HG03135 (cell line): ENCODE measurements at regions not wholly inside any gene's neighbourhood (a gene's known extent, or its start where the extent isn't known, plus 50 kb on each side); places are given as distances from the start of the nearest gene placed in this dataset.
"Not testable (repeated sequence)": the region's sequence is repeated elsewhere in the genome, so short reads cannot be mapped to it uniquely, and the experiment has no call there.

Experiments used
- ATAC-seq: cut with Tn5 transposase; IDR thresholded peaks from one replicate; pipeline ENCODE4 v1.9.1; 2021; ENCODE audit warnings: mild to moderate bottlenecking, moderate library complexity; ENCODE audit not compliant: unreplicated experiment

DNA sequence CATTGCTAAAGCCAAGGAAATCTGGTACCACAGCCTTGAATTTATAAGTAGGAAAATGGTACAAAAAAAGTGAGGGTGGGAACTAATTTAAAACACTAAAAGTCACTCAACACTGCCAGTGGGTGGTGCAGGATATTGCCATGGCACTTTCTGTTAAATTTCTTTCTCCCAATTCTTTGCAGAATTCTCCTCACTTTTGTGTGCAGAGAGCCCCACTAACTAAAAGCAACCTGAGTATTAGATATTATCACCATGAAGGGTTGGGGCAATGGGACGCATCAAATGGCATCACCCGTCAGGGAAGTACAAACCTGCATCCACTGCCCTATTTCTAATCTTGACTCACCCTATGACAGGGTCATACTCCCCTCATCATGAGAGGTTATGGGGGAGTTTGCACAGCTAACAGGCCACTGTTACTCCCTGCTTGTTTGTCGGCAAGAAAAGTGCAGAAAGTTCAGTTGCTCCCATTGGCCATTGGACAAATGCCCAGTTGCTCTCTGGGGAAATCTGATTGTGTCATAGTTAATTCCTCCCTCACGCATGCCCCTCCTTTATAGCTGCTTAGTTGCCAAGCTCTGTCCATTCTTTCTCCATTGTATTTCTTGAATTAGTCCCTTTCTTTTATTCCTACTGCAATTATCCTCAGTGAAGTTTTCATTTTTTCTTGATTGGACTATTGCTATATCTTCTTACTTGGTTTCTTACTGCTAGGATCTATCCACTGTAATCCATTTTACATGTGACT, 93.8 kb upstream of the BLID start:
- no peak for ATAC-seq

DNA sequence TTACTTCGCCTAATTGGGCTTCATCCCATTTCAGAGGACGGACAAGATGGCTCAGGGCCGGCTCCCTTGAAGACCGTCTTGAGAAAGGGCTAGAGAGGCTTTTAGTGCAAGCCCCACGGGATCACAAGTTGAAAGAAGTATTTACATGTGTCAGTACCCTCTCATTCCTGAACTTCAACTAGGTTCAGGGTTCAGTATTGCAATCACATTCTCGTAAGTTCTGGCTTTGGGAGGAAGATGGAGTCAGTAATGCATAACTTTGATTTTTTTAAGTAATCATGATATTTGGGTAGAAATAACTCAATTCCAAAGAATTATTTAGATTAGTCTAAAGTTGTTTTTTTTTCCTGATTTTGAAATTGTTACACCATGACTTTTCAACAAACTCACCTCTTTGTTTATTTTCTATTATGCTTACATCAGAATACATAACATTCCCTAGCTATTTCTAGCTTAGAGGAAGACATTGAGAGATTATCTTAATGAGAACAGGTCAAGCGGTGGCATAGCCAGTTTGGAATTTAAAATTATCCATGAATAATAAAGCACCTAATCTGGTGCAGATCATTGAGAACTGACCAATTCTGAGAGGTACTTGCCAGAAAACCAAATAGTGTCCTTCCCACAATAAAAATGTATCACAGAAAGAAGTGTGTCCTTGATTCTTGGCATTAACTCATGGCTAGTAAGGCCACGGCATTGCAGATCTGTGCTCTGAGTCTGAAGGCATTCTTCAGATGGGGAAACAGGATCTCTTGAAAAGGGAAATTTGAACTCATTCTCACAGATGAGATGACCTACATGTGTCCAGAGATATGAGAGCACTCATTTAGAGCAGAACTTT, 92.1 kb upstream of the BLID start:
- no peak for ATAC-seq

DNA sequence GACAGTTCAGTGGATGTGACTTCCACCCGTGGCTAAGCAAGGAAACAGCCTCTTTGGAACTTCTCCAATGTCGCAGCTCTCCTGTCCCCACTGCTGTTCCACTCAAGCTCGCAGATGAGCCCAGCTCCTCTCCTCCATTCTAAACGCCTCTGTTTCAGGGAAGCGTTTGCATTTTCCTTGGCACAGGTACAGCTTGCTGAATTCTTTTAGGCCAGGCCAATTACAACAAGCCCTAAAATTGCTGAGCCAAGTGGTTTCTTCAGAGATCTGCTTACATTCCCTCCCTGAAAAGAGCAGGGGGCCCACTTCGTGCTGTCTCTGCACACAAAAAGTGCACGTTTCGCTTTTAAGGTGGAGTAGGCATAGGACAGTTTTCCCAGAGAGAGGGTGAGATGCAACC, 91.5 kb upstream of the BLID start:
- no peak for ATAC-seq

DNA sequence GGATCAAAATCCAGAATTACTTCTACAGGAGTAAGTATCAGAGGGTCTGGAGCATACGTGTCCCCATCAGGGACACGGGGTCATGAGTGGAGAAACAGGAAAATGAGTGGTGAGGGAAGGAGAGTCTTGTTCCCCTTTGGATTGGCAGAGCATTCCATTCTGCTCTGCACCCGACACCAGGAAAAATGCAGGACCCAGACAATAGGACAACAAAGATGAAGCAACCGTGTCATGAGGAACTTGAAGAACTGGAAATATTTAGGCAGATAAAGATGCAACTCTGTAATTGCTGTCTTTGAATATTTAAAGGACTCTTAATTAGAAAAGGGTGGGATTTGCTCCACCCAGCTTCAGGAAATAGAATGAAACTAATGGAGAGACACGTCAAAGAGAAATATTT, 89.0 kb upstream of the BLID start:
- no peak for ATAC-seq

DNA sequence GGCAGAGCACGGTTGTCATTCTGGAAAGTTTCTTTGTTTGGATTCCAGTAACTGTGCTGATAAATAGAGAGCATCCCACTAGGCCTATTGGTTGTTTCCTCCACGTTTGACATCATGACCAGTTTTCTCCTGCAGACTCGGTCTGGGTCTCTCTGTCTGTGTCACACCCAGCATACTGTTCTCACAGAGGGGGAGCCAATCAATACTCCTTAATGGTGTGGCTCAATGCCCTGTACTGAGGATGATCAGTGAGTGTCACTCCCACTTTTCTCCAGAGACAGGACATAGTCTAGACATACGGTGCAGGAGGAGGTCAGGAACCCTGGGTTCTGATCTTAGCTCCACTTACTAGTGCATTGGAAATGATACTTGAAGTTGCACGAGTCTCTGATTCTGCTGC, 88.2 kb upstream of the BLID start:
- ATAC-seq, result no peak

DNA sequence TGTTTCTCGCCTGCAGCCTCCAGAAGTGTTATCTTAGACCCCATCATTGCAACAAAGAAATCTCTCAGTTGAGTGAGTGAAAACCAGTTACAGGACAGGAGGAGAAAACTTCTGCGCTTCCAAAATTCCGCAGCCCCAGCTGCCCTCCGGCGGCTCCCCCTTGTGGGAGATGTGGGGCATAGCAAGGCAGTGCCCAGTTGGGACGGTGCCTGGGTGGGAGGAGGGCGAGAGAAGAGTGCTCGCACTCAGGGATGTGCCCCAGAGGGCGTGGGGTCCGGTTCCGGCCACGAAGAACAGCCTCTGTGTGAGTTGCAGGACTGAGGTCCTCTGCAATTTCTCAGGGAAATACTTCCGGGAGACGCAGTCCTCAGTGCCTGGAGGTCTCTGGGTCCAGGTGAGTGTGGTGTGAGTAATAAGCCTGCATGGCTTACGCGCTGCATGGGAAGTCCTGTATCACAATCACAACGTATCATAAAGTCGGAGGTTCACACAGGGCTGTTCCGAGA, 87.0 kb upstream of the BLID start:
- peak; percentile 63 for ATAC-seq

DNA sequence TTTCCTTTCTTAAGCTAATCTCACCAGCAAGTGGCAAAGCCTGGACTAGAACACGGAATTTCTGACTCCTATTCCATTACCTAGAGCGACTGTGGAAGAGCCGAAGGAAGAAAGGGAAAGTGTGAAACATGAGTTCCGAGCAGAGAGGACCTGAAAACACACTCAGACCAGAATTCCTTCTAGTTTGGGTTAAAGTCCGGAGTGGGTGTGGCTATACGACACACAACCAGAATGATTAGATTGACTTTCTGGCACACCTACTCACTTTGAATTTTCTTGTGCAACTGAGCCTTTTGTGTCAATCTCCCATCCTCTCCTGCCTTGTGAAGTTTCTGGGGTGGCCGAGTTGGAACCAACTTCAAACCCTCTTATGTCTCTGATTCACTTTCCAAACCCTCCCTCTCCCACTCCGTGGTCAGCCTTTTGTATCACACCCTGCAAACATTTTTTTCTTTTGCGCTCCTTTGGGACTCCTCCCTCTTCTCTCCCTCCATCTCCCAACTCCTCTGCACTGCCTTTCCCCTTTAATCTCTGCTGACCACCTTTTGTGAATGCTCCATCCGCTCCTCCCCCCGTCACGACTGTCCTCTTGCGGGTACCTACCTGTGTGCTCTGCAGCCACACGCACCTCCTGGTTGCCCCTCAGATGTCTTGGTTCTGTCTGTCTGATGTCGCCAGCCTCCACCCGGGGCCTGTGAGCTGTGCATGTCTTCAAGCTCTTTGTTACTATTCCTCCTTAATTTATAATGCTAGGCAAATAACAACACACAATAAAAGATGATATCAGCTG, 86.3 kb upstream of the BLID start:
- ATAC-seq, result no peak

DNA sequence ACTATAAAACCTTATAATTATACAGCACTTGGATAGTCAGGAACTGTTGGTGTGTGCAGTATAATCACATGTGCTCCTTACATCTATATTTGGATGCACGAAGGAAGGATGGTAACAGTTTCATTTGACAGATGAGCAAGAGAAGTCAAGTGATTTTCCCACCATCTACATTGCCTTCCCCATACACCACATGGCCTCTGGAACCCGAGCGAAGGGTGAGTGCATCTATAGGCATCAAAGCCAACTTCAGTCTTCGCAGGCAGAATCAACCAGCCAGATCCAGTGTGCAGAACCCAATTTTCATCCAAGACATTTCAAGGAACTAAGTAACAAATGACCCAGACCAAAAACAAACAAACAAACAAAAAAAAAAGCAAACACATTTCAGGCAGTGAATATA, 85.1 kb upstream of the BLID start:
- ATAC-seq, result no peak

DNA sequence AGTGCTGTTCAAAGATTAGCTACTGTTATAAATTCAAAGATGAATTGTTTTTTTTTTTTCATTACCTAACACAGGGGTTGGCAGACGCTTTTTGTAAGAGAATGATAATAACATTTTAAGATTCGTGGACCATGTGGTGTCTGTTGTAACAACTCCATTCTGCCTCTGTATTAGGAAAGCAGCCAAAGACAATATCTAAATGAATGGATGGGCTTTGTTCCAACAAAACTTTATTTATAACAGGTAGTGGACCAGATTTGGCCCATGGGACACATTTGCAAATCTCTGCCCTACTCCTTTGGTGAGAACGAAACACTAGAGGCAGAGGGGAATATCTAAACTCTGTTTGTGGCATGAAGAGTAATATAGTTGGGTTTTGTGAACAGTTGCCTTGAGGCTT, 83.6 kb upstream of the BLID start:
- no peak for ATAC-seq

DNA sequence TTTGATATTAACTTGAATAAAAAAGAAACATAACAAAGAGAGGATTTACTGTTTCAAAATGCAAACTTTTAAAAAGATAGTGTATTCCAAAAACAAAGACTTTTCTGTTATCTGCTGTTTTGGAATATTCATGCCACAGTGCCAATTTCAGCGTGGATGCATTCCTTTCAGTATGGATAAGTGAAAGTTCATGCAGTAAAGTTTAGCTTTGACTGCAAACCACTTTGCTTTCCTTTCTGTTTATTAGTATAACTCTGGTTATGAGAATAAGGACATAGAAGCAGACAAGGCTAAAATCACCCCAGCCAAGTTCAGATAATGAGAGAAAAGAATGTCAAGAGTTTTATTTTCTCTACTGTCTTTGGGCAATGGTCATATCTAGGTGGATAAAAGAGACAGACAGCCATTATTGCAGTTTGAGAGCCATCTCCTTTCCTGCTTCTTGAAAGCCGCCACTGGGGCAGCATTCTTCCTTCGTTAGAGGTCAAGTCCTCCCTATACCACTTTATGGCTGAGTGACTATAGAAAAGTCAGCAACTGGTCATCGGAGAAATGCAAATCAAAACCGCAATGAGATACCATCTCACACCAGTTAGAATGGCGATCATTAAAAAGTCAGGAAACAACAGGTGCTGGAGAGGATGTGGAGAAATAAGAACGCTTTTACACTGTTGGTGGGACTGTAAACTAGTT, 82.4 kb upstream of the BLID start:
- ATAC-seq, result no peak

DNA sequence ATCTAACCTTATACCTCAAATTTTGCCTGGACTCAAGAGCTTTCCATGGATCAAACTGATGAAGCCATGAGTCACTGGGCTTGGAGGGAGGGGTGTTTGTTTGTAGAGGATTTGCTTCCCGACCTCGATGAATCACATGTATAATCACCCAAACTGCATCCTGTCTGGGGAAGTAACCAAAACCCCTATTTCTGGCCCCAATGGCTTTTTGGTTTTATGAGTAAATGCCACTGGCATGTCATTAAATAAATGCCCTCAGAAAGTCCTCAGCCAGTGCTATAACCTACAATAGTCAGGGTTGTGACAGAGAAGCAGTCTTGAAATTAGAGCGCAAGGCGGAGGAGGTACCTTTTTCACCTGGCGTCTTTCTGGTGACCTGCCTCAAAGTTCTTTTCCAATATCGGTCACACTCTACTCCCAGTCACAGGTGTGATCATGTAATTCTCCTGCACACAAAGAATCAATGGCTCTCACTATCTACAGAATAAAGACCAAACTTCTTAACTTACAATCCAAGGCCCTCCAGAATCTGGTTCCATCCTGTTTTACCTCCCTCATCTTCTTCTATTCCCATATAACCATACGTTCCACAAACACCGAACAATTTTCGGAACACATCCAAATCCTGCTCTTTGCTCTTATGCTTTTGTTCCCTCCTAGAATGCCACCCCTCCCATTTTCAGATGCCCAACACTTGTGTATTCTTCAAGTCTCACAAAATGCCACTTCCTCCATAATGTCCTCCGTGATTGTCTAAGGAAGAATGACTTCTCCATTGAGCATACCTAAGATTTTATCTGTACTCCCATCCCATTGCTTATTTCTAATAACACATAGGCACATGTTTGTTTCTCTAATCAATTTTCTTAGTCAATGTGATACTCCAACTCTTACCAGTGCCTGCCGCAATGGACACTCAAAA, 81.3 kb upstream of the BLID start:
- no peak for ATAC-seq

DNA sequence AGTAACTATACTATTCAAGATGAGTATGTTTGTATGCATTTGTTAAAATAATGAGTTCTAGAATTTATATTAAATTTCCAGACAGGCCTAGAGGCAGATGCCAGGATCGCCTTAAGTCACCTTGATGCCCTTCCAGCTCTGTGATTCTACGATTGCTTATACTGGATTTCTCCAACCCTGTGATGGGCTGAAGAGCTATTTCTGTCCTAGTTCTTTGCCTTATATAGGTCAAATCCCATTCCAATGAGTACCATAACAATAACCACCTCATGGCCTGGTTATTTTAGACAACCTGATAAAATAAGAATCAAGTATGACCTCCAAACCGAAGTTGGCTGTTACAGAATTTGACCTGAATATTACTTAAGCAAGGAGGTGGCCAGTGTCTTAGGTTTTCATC, 79.8 kb upstream of the BLID start:
- ATAC-seq, result no peak

DNA sequence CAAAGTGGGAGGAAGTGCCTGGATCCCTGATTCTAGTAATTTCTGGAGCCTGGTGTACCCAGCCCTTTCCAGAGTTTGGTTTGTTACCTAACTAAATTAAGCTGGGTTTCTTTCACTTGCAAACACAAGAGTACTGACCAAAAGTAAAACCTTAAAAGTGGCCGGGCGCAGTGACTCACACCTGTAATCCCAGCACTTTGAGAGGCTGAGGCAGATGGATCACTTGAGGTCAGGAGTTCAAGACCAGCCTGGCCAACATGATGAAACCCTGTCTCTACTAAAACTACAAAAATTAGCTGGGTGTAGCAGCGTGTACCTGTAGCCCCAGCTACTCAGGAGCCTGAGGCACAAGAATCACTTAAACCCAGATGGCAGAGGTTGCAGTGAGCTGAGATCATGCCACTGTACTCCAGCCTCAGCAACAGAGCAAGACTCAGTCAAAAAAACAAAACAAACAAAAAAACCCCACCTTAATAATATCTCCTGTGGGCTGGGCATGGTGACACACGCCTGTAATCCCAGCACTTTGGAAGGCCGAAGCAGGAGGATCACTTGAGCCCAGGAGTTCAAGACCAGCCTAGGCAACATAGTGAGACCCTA, 78.0 kb upstream of the BLID start:
- not testable (repeated sequence) for ATAC-seq

DNA sequence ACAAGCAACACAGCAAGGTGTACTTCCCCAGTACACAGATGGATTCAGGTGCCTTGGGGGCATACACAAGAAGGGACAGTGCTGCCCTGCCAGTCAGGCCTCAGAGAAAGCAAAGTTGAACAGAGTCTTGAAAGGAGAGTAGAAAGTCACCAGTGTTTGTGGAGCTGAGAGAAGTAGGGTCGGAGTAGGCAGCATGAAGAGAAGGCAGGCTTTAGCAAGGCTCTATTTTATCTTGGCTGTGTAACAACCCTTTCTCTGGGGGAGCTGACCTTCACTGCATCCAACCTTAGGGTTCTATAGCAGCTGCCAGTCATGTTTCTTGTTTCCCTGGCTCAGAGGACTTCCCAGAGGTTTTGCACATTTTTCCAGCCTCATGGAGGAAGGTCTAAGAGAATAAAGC, 77.4 kb upstream of the BLID start:
- ATAC-seq, result no peak

DNA sequence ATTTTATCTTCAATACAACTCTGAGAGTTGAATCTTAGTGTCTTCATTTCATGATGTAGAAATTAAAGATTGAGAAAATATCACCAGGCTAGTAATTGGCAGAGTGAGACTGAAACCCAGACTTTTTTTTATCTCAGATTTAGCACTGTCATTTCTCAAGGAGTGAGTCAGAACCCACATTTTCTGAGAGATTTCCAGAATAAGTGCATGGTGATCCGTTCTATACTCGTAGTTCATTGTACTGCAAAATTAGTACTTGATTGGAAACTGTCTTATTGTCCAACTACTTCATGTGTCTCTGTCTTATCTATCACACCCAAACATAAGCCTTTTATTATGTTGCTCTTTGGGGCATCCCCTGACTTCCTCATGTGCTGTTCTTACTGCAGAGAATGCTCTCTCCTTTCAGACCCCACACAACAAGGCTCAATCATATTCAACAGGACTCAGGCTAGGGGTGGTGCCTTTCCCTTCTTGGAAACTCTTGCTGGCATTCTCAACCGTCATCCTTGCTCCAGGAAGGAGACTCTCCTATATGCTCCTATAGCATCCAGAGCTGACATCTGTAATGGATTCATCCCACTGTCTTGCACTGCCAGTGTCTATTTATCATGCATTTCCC, 76.7 kb upstream of the BLID start:
- ATAC-seq, result no peak

DNA sequence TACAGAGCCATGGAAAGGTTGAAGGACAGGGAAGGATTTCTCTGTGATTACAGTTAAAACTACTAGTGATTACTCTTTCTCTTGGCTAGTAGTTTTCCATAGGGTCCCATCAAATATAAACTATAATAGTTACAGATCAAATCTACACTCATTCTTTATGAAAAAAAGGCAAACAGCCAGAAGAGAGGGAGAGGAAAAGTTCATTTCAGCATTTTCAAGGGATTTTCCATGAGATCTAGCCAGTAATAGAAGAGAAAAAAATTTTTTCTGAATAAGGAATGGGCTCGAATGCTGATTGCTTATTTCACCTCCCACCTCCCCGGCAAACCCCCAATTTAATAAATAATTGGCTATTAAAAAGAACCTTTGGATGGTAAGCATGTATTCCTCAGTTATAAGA, 74.8 kb upstream of the BLID start:
- ATAC-seq, result no peak

DNA sequence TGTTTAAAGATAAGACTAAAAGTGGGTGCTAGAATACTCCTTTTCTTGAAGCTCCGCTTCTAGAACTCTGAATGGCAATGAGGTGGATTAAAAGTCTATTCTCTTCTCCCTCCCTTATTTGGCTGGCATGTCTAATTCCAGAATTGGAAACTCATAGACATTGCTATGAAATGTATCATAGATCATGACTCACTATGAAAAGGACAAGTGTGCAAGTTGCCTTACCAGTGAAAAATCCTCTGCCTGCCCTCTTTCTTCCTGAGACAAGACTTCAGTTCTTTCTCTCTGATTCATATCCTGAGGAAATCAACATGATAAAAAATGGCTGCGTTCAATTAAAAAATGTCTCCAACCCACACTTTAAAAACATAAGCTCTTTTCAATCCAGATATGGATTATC, 73.2 kb upstream of the BLID start:
- no peak for ATAC-seq

DNA sequence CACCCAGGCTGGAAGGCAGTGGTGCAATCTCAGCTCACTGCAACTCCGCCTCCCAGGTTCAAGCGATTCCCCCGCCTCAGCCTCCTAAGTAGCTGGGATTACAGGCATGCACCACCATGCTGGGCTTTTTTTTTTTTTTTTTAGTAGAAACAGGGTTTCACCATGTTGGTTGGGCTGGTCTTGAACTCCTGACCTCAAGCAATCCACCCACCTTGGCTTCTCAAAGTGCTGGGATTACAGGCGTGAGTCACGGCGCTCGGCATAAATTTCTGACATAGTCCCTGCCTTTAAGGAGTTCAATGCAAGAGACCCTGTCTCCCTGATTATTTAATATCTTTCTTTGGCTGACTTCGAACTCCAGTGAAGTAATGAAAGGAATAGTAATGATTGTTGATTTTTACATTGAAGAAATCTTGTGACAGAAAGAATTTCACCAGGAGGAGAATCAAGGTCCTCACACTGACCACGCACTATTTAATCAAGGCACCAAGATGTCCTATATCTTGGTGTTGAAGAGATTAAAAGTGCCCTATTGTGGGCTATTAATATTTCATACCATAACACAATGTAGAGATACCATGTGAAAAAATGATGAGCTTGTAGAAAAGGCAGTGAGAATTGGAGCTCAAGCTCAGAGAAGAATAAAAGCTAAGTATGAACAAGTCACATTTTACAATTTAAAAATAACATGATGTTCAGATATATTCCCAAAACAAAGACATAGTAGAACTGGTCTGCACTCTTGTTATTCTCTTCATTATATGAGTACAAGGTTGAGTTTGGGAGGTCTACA, 71.6 kb upstream of the BLID start:
- ATAC-seq, result no peak
